HepG2 (cell line): ENCODE measurements at regions not wholly inside any gene's neighbourhood (a gene's known extent, or its start where the extent isn't known, plus 50 kb on each side); places are given as distances from the start of the nearest gene placed in this dataset.

Experiments
- ATAC-seq: fragments of 200-7000 bp; cut with Tn5 transposase; 3 replicates; pipeline ENCODE4 v1.9.1; 2020; ENCODE audit warnings: mild to moderate bottlenecking, moderate library complexity
- BruUV-seq: library from RNA; stranded (reverse); fragments of 400-500 nt; replicated peaks from 2 replicates; lab custom pipeline; 2021; lab: Mats Ljungman, UMichigan
- CTCF ChIA-PET: fragments of 300-600 bp; formaldehyde crosslinking; extraction: SDS; loops from one replicate; lab custom pipeline; 2021; ENCODE audit warnings: low total read pairs, inconsistent platforms, low intra/inter-chr PET ratio; lab: Yijun Ruan, JAX
- POLR2A ChIA-PET: fragments of 350-600 bp; sonication (Branson Sonifier 250); formaldehyde crosslinking; loops from one replicate; lab custom pipeline; 2020; ENCODE audit warnings: antibody characterized with exemption, inconsistent platforms; lab: Yijun Ruan, JAX
- DNase-seq: peaks from one replicate; pipeline ENCODE4 v3.0.0-alpha.2; 2015; ENCODE audit warnings: low spot score
- FAIRE-seq: peaks from 3 replicates; lab custom pipeline; 2011; peaks lifted over from hg19 to GRCh38; lab: Jason Lieb, UNC
- H2AFZ ChIP-seq: one replicate; pipeline ENCODE4 v1.6.1; 2011; ENCODE audit warnings: low read length, inconsistent platforms
- H3K27ac ChIP-seq: fragments of 300-600 bp; 3 replicates; pipeline ENCODE4 v1.8.0; 2011; ENCODE audit warnings: mixed run types, mild to moderate bottlenecking, mixed read lengths, low read length, inconsistent platforms; ENCODE audit not compliant: insufficient read depth; ENCODE audit errors: extremely low read length
- H3K27me3 ChIP-seq, 2 experiments: fragments of 200-600 bp in 1 of 2; 2 replicates in 1 of 2; 3 replicates in 1 of 2; pipeline versions ENCODE4 v1.6.0 to v1.8.0; 2011; ENCODE audit warnings: low read length in 2 of 2, mild to moderate bottlenecking in 2 of 2, moderate library complexity in 2 of 2, inconsistent platforms in 1 of 2; ENCODE audit not compliant: insufficient read depth in 2 of 2, control insufficient read depth in 1 of 2
- H3K36me3 ChIP-seq, 2 experiments: fragments of 200-600 bp in 1 of 2; replicated peaks in 1 of 2; 2 replicates in 1 of 2; 3 replicates in 1 of 2; pipeline versions ENCODE4 v1.5.1 to v1.8.0; 2011; ENCODE audit warnings: low read length in 2 of 2, inconsistent platforms in 1 of 2; ENCODE audit not compliant: insufficient read depth in 2 of 2, control insufficient read depth in 1 of 2
- H3K4me1 ChIP-seq: 2 replicates; pipeline ENCODE4 v1.5.1; 2012; ENCODE audit warnings: low read length, inconsistent platforms; ENCODE audit not compliant: insufficient read depth
- H3K4me2 ChIP-seq: 2 replicates; pipeline ENCODE4 v1.6.0; 2011; ENCODE audit warnings: low read depth, low read length, inconsistent platforms
- H3K4me3 ChIP-seq, 3 experiments: fragments of 200-600 bp in 1 of 3; sonication (generic), shearing (Covaris generic) in 1 of 3; replicated peaks in 1 of 3; 2 replicates each; pipeline ENCODE4 v1.5.1; 2011 to 2016; ENCODE audit warnings: low read length in 3 of 3, inconsistent platforms in 2 of 3, low read depth in 2 of 3, mild to moderate bottlenecking in 2 of 3, control low read depth in 1 of 3, mixed read lengths in 1 of 3; ENCODE audit not compliant: insufficient read depth in 1 of 3
- H3K79me2 ChIP-seq: one replicate; pipeline ENCODE4 v1.6.1; 2011; ENCODE audit warnings: low read length, inconsistent platforms; ENCODE audit not compliant: insufficient read depth
- H3K9ac ChIP-seq: 2 replicates; pipeline ENCODE4 v1.6.0; 2011; ENCODE audit warnings: mild to moderate bottlenecking, low read depth, low read length, inconsistent platforms; ENCODE audit not compliant: insufficient read depth
- H3K9me3 ChIP-seq: 2 replicates; pipeline ENCODE4 v1.5.1; 2012; ENCODE audit warnings: mild to moderate bottlenecking, low read length
- H4K20me1 ChIP-seq: 2 replicates; pipeline ENCODE4 v1.6.0; 2011; ENCODE audit warnings: inconsistent platforms, mild to moderate bottlenecking, low read length, moderate library complexity; ENCODE audit not compliant: insufficient read depth
- CEBPB ChIP-seq: IDR thresholded peaks from 2 replicates; pipeline ENCODE4 v1.6.1; 2011; ENCODE audit warnings: low read depth, low read length, improper control_type of control experiment, borderline replicate concordance
- HMGA1 ChIP-seq: sonication (generic); formaldehyde crosslinking; conservative IDR thresholded peaks from 2 replicates; pipeline ENCODE4 v1.4.0; 2020; ENCODE audit warnings: missing genetic modification reagents
- KLF16 ChIP-seq, 2 experiments: sonication (generic) in 1 of 2; formaldehyde crosslinking in 1 of 2; IDR thresholded peaks; 2 replicates each; pipeline versions ENCODE4 v1.6.1 to v1.8.0; 2016 to 2023; ENCODE audit warnings: missing genetic modification reagents in 2 of 2, missing compliant biosample characterization in 1 of 2
- NCOA2 ChIP-seq: sonication (generic); formaldehyde crosslinking; IDR thresholded peaks from 2 replicates; pipeline ENCODE4 v1.8.0; 2022; ENCODE audit warnings: inconsistent platforms
- PHF20 ChIP-seq: sonication (generic); formaldehyde crosslinking; IDR thresholded peaks from 2 replicates; pipeline ENCODE4 v1.5.0; 2020; ENCODE audit warnings: mild to moderate bottlenecking, missing genetic modification reagents
- SCMH1 ChIP-seq: sonication (generic); formaldehyde crosslinking; IDR thresholded peaks from 2 replicates; pipeline ENCODE4 v1.9.0; 2021; ENCODE audit warnings: missing genetic modification reagents, mild to moderate bottlenecking, borderline replicate concordance
- ZBTB33 ChIP-seq: sonication (generic); formaldehyde crosslinking; IDR thresholded peaks from 2 replicates; pipeline ENCODE4 v1.4.0; 2020; ENCODE audit warnings: missing genetic modification reagents
- ZNF138 ChIP-seq: sonication (generic); formaldehyde crosslinking; IDR thresholded peaks from 2 replicates; pipeline ENCODE4 v1.5.0; 2020; ENCODE audit warnings: mild to moderate bottlenecking, low read depth, missing genetic modification reagents
- ZNF260 ChIP-seq: sonication (generic); formaldehyde crosslinking; IDR thresholded peaks from 2 replicates; pipeline ENCODE4 v1.4.0; 2020; ENCODE audit warnings: missing genetic modification reagents, low read depth, mild to moderate bottlenecking, borderline replicate concordance
- ZNF30 ChIP-seq: sonication (generic); formaldehyde crosslinking; IDR thresholded peaks from 2 replicates; pipeline ENCODE4 v1.5.0; 2020; ENCODE audit warnings: mild to moderate bottlenecking, missing genetic modification reagents
- ZNF549 ChIP-seq: sonication (generic); formaldehyde crosslinking; IDR thresholded peaks from 2 replicates; pipeline ENCODE4 v1.5.0; 2020; ENCODE audit warnings: missing genetic modification reagents
- WGBS: methylation state at CpG from one replicate; pipeline ENCODE4 v1.1.6; 2017; ENCODE audit warnings: low lambda C conversion rate; 5-methylcytosine and 5-hydroxymethylcytosine counted together
- in situ Hi-C: cut with HindIII; loops from 2 replicates; pipeline ENCODE4 v1.10.0; 2017; ENCODE audit warnings: low pct_unique_long_range_greater_than_20kb; ENCODE audit not compliant: extremely low pct_ligation_motif_present
- intact Hi-C: fragments of 100-400 bp; cut with micrococcal nuclease; formaldehyde crosslinking; loops from one replicate; pipeline ENCODE4 v1.10.0; 2022; ENCODE audit not compliant: unreplicated experiment

- TF ChIP-seq ZNF260 (no peak), SCMH1 (CRISPR knock-in tag) (no peak)
- TF ChIP-seq, all 625 proteins: peak for 0
These were observed 115.9 kb upstream of the PELI2 start (continued) for GRCh38 chr14:56002342-56002741.

- Histone ChIP-seq H3K79me2 (no peaks in the 10 kb centered on the region), H3K4me1 (no peaks in the 10 kb centered on the region), H3K9ac (no peak overlapping the region), H3K9me3 (no peaks in the 10 kb centered on the region), H2AFZ (no peak overlapping the region), H3K4me2 (no peak overlapping the region), H3K27me3 (0 out of 5 replicates have a peak, but pooled peaks cover 0 to 4% of the 10 kb centered on the region in 2 experiments), H3K36me3 (no peaks in the 10 kb centered on the region), H4K20me1 (no peaks in the 10 kb centered on the region), H3K27ac (no peak overlapping the region), H3K4me3 (no peak overlapping the region)
- 55% methylated on average over 11 of the region's 11 CpGs for WGBS
- no peak for DNase-seq
- intact Hi-C loops, result no loop called here
- in situ Hi-C loops, result no loop called here
- no TSS peak for BruUV-seq
- no peak for ATAC-seq
- no peak for FAIRE-seq
- ChIA-PET CTCF (no interaction called here), POLR2A (no interaction called here)
- TF ChIP-seq HMGA1 (CRISPR knock-in tag) (no peak), ZBTB33 (CRISPR knock-in tag) (no peak), PHF20 (CRISPR knock-in tag) (no peak), ZNF138 (CRISPR knock-in tag) (no peak), KLF16 (CRISPR knock-in tag; IDR thresholded peaks at IDR 0.05) (no peak), CEBPB (no peak), NCOA2 (CRISPR knock-in tag) (no peak), ZNF30 (no peak), ZNF549 (CRISPR knock-in tag) (no peak)
These were observed 115.2 kb upstream of the PELI2 start for GRCh38 chr14:56002876-56003625.
